ENCODE measurements at regions not wholly inside any gene's neighbourhood (a gene's known extent, or its start where the extent isn't known, plus 50 kb on each side); places are given as distances from the start of the nearest gene placed in this dataset.

GRCh38 chr14:51386411-51386810, 146.4 kb downstream of the TMX1 start:
- TF ChIP-seq, protein P1, sequence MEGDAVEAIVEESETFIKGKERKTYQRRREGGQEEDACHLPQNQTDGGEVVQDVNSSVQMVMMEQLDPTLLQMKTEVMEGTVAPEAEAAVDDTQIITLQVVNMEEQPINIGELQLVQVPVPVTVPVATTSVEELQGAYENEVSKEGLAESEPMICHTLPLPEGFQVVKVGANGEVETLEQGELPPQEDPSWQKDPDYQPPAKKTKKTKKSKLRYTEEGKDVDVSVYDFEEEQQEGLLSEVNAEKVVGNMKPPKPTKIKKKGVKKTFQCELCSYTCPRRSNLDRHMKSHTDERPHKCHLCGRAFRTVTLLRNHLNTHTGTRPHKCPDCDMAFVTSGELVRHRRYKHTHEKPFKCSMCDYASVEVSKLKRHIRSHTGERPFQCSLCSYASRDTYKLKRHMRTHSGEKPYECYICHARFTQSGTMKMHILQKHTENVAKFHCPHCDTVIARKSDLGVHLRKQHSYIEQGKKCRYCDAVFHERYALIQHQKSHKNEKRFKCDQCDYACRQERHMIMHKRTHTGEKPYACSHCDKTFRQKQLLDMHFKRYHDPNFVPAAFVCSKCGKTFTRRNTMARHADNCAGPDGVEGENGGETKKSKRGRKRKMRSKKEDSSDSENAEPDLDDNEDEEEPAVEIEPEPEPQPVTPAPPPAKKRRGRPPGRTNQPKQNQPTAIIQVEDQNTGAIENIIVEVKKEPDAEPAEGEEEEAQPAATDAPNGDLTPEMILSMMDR (conservative IDR thresholded peaks at IDR 0.05), result no peak
- TF ChIP-seq EZH2 (IDR thresholded peaks at IDR 0.05; ENCODE audit: low read depth), result no peak

All from PC-9 (cell line).